Sigmoid colon (tissue), 6 donors: ENCODE measurements at regions not wholly inside any gene's neighbourhood (a gene's known extent, or its start where the extent isn't known, plus 50 kb on each side); places are given as distances from the start of the nearest gene placed in this dataset.

ENCODE experiments used
- DNase-seq: peaks from one replicate; pipeline ENCODE4 v3.0.0-alpha.2; 2019
- H3K27ac ChIP-seq, 4 donors: fragments of 200-600 bp; sonication (generic); one replicate each; pipeline ENCODE4 v1.5.1; 2016 to 2019; ENCODE audit warnings: mild to moderate bottlenecking in 1 of 4
- H3K27me3 ChIP-seq, 3 donors: fragments of 200-600 bp; sonication (generic); one replicate each; pipeline ENCODE4 v1.5.1; 2019; ENCODE audit warnings: mild to moderate bottlenecking in 1 of 3
- H3K36me3 ChIP-seq, 4 donors: fragments of 200-600 bp; sonication (generic); one replicate each; pipeline ENCODE4 v1.5.1; 2016 to 2019
- H3K4me1 ChIP-seq, 4 donors: fragments of 200-600 bp; sonication (generic); one replicate each; pipeline ENCODE4 v1.5.1; 2017 to 2019
- H3K4me3 ChIP-seq, 4 donors: fragments of 200-600 bp; sonication (generic); one replicate each; pipeline ENCODE4 v1.5.1; 2017 to 2019; ENCODE audit warnings: mild to moderate bottlenecking in 2 of 4, moderate library complexity in 1 of 4
- H3K9me3 ChIP-seq, 4 donors: fragments of 200-600 bp in 3 of 4; sonication (generic) in 3 of 4; one replicate each; pipeline versions ENCODE4 v1.5.1 to v1.6.1; 2013 to 2019
- CTCF ChIP-seq, 4 experiments: fragments of 450-650 bp in 3 of 4; fragments of 200-600 bp in 1 of 4; IDR thresholded peaks; one replicate each; pipeline ENCODE4 v1.5.1; 2016 to 2019; ENCODE audit warnings: antibody characterized with exemption in 4 of 4, mild to moderate bottlenecking in 3 of 4, moderate library complexity in 2 of 4
- EP300 ChIP-seq, 4 donors: sonication (generic); formaldehyde crosslinking; IDR thresholded peaks; one replicate each; pipeline ENCODE4 v1.6.1; 2017; ENCODE audit warnings: antibody characterized with exemption in 4 of 4
- POLR2A ChIP-seq, 2 donors: fragments of 450-650 bp; IDR thresholded peaks; one replicate each; pipeline ENCODE4 v1.6.1; 2016; ENCODE audit warnings: antibody characterized with exemption in 2 of 2, mild to moderate bottlenecking in 2 of 2, moderate library complexity in 2 of 2
- POLR2AphosphoS5 ChIP-seq, 4 donors: sonication (generic); formaldehyde crosslinking; IDR thresholded peaks; one replicate each; pipeline ENCODE4 v1.6.1; 2017; ENCODE audit warnings: antibody characterized with exemption in 4 of 4
- WGBS, 2 donors: extraction: QIAGEN DNeasy Blood & Tissue Kit; methylation state at CpG; one replicate each; pipeline ENCODE4 v1.1.7; 2013; 5-methylcytosine and 5-hydroxymethylcytosine counted together
- intact Hi-C: fragments of 100-400 bp; cut with DNase I; formaldehyde crosslinking; loops from one replicate; pipeline ENCODE4 v1.15.1; 2023
- donor health status: healthy with polysubstance abuse.
- donor health status: healthy.

- no peak for DNase-seq
- WGBS, 2 donors = 95 to 96% methylated on average over 3 of the region's 3 CpGs
- H3K4me3 ChIP-seq = no peak overlapping the region
- H3K9me3 ChIP-seq = no peaks in the 10 kb centered on the region
- H3K36me3 ChIP-seq = no peaks in the 10 kb centered on the region
- no peaks in the 10 kb centered on the region for H3K27me3 ChIP-seq
- TF ChIP-seq POLR2A (IDR thresholded peaks at IDR 0.05) = no peak
- no peak for TF ChIP-seq EP300 (IDR thresholded peaks at IDR 0.05)
- TF ChIP-seq POLR2AphosphoS5 (IDR thresholded peaks at IDR 0.05) = no peak
- TF ChIP-seq CTCF (IDR thresholded peaks at IDR 0.05) = no peak
- peaks cover 0 to 52% (median 49%) of the 10 kb centered on the region in 4 donors for H3K4me1 ChIP-seq
- no peak overlapping the region for H3K27ac ChIP-seq
- intact Hi-C loops = loop anchor here (5.0 kb wide), 1 partner anchor 124 kb away; no protein-coding TSS in a partner anchor
These were observed 392.0 kb downstream of the GADD45G start for GRCh38 chr9:89996773-89997172.

GRCh38 chr9:89998633-89999032, 393.8 kb downstream of the GADD45G start:
- H3K9me3 ChIP-seq = no peaks in the 10 kb centered on the region
- H3K4me1 ChIP-seq = peaks cover 0 to 70% (median 65%) of the 10 kb centered on the region in 4 donors
- DNase-seq = no peak
- no peak for TF ChIP-seq POLR2AphosphoS5 (IDR thresholded peaks at IDR 0.05)
- no peak for TF ChIP-seq POLR2A (IDR thresholded peaks at IDR 0.05)
- no peak for TF ChIP-seq EP300 (IDR thresholded peaks at IDR 0.05)
- no peak for TF ChIP-seq CTCF (IDR thresholded peaks at IDR 0.05)
- 68 to 89% methylated on average over 3 of the region's 3 CpGs for WGBS, 2 donors
- no peak overlapping the region for H3K4me3 ChIP-seq
- intact Hi-C loops = loop anchor here (5.0 kb wide), 1 partner anchor 126 kb away; no protein-coding TSS in a partner anchor
- H3K36me3 ChIP-seq = no peaks in the 10 kb centered on the region
- peak overlapping the region; percentile 78 to 87 (median 84) for H3K27ac ChIP-seq
- no peaks in the 10 kb centered on the region for H3K27me3 ChIP-seq

GRCh38 chr9:89999176-89999533, 394.3 kb downstream of the GADD45G start:
- TF ChIP-seq POLR2A (IDR thresholded peaks at IDR 0.05) = no peak
- no peak for TF ChIP-seq POLR2AphosphoS5 (IDR thresholded peaks at IDR 0.05)
- TF ChIP-seq CTCF (IDR thresholded peaks at IDR 0.05) = no peak
- no peak for TF ChIP-seq EP300 (IDR thresholded peaks at IDR 0.05)
- Histone ChIP-seq H3K4me3 (no peak overlapping the region), H3K36me3 (no peaks in the 10 kb centered on the region), H3K4me1 (peaks cover 0 to 70% (median 64%) of the 10 kb centered on the region in 4 donors), H3K9me3 (no peaks in the 10 kb centered on the region), H3K27me3 (no peaks in the 10 kb centered on the region), H3K27ac (peak overlapping the region; percentile 78 to 87 (median 84))
- DNase-seq = no peak
- WGBS, 2 donors = 16 to 64% methylated on average over 3 of the region's 3 CpGs
- intact Hi-C loops = loop anchor here (5.0 kb wide), 1 partner anchor 127 kb away; no protein-coding TSS in a partner anchor

GRCh38 chr9:89999534-90000370, 394.9 kb downstream of the GADD45G start:
- H3K27me3 ChIP-seq = no peaks in the 10 kb centered on the region
- peaks cover 0 to 70% (median 59%) of the 10 kb centered on the region in 4 donors for H3K4me1 ChIP-seq
- peak overlapping the region; percentile 78 to 87 (median 84) for H3K27ac ChIP-seq
- H3K4me3 ChIP-seq = peak overlapping the region in 3 of 4 donors; percentile 15 to 36 (median 28)
- H3K9me3 ChIP-seq = no peaks in the 10 kb centered on the region
- TF ChIP-seq POLR2A (IDR thresholded peaks at IDR 0.05) = no peak
- peak; percentile 27 to 81 (median 78) for TF ChIP-seq POLR2AphosphoS5 (IDR thresholded peaks at IDR 0.05)
- no peak for TF ChIP-seq CTCF (IDR thresholded peaks at IDR 0.05)
- TF ChIP-seq EP300 (IDR thresholded peaks at IDR 0.05) = peak in 1 of 4 donors; percentile 73
- intact Hi-C loops = loop anchor here (5.0 kb wide), 5 partner anchors 103 to 397 kb away; no protein-coding TSS in a partner anchor
- peak; percentile 88 for DNase-seq
- WGBS, 2 donors = 5 to 8% methylated on average over 12 of the region's 12 CpGs
- no peaks in the 10 kb centered on the region for H3K36me3 ChIP-seq
